H1 (cell line): ENCODE measurements at regions not wholly inside any gene's neighbourhood (a gene's known extent, or its start where the extent isn't known, plus 50 kb on each side); places are given as distances from the start of the nearest gene placed in this dataset.

Experiments used
- CTCF ChIA-PET: fragments of 300-600 bp; sonication (Branson Sonifier 250); formaldehyde crosslinking; loops from one replicate; lab custom pipeline; 2021; ENCODE audit not compliant: partially characterized antibody; lab: Charles Lee
- POLR2A ChIA-PET: fragments of 300-600 bp; sonication (Branson Sonifier 250); formaldehyde crosslinking; loops from one replicate; lab custom pipeline; 2021; ENCODE audit warnings: inconsistent platforms; ENCODE audit not compliant: partially characterized antibody; lab: Charles Lee
- DNase-seq, 2 experiments: peaks; one replicate each; pipeline versions ENCODE4 v3.0.0 to v3.0.0-alpha.2; 2010 to 2022; ENCODE audit warnings: low spot score in 2 of 2, low read depth in 1 of 2, mixed read lengths in 1 of 2
- FAIRE-seq: peaks from 2 replicates; lab custom pipeline; 2011; peaks lifted over from hg19 to GRCh38; lab: Jason Lieb, UNC
- H2AFZ ChIP-seq: 2 replicates; pipeline ENCODE4 v1.8.1; 2012; ENCODE audit warnings: low read length, inconsistent platforms
- H2AK5ac ChIP-seq: 2 replicates; pipeline ENCODE4 v1.6.1; 2013; ENCODE audit warnings: low read depth, low read length
- H2BK120ac ChIP-seq: replicated peaks from 2 replicates; pipeline ENCODE3; 2013; ENCODE audit warnings: low read depth, low read length, inconsistent platforms
- H2BK12ac ChIP-seq: 2 replicates; pipeline ENCODE4 v1.6.1; 2013; ENCODE audit warnings: low read depth, low read length
- H2BK15ac ChIP-seq: 2 replicates; pipeline ENCODE4 v1.6.1; 2013; ENCODE audit warnings: low read length
- H2BK20ac ChIP-seq: 2 replicates; pipeline ENCODE4 v1.6.1; 2013; ENCODE audit warnings: low read length
- H2BK5ac ChIP-seq: 2 replicates; pipeline ENCODE4 v1.6.1; 2013; ENCODE audit warnings: low read depth, low read length
- H3K14ac ChIP-seq: 2 replicates; pipeline ENCODE4 v1.6.1; 2013; ENCODE audit warnings: inconsistent platforms; ENCODE audit not compliant: insufficient read length
- H3K18ac ChIP-seq: 2 replicates; pipeline ENCODE4 v1.6.1; 2013; ENCODE audit warnings: low read length; ENCODE audit errors: extremely low read depth
- H3K23ac ChIP-seq: 2 replicates; pipeline ENCODE4 v1.6.1; 2013; ENCODE audit warnings: inconsistent platforms; ENCODE audit not compliant: insufficient read length
- H3K23me2 ChIP-seq: 2 replicates; pipeline ENCODE4 v1.6.1; 2013; ENCODE audit warnings: low read depth, low read length
- H3K27ac ChIP-seq: 2 replicates; pipeline ENCODE4 v1.6.1; 2011; ENCODE audit warnings: low read depth, low read length, inconsistent platforms
- H3K27me3 ChIP-seq, 4 experiments: replicated peaks in 1 of 4; 1 replicate in 1 of 4; 2 replicates in 3 of 4; pipeline versions ENCODE4 v1.6.1 to v1.8.1; 2011 to 2013; ENCODE audit warnings: low read length in 3 of 4, mild to moderate bottlenecking in 3 of 4, inconsistent platforms in 2 of 4, mixed read lengths in 2 of 4, moderate library complexity in 1 of 4; ENCODE audit not compliant: control insufficient read depth in 3 of 4, insufficient read depth in 3 of 4; ENCODE audit errors: extremely low read depth in 1 of 4
- H3K36me3 ChIP-seq, 4 experiments: 2 replicates each; pipeline versions ENCODE4 v1.6.1 to v1.8.1; 2011 to 2013; ENCODE audit warnings: mild to moderate bottlenecking in 4 of 4, low read length in 3 of 4, moderate library complexity in 2 of 4, control low read depth in 1 of 4, inconsistent platforms in 1 of 4; ENCODE audit not compliant: insufficient read depth in 4 of 4, control insufficient read depth in 2 of 4
- H3K4ac ChIP-seq: replicated peaks from 2 replicates; pipeline ENCODE3; 2013; ENCODE audit warnings: low read length, low read depth, mixed read lengths, inconsistent platforms; ENCODE audit not compliant: insufficient read length
- H3K4me1 ChIP-seq, 4 experiments: replicated peaks in 1 of 4; 1 replicate in 1 of 4; 2 replicates in 3 of 4; pipeline versions ENCODE4 v1.6.1 to v1.8.1; 2011 to 2013; ENCODE audit warnings: low read length in 3 of 4, inconsistent platforms in 2 of 4, mixed read lengths in 1 of 4; ENCODE audit not compliant: insufficient read depth in 4 of 4, control insufficient read depth in 3 of 4
- H3K4me2 ChIP-seq, 2 experiments: 2 replicates each; pipeline versions ENCODE4 v1.6.1 to v1.8.1; 2011 to 2013; ENCODE audit warnings: low read depth in 2 of 2, low read length in 2 of 2, control low read depth in 1 of 2, inconsistent platforms in 1 of 2, mild to moderate bottlenecking in 1 of 2; ENCODE audit not compliant: insufficient read depth in 1 of 2
- H3K4me3 ChIP-seq, 4 experiments: fragments of 200-600, 300-600 bp in 1 of 4; sonication (generic), shearing (Covaris generic), sonication (Bioruptor Twin) in 1 of 4; 2 replicates each; pipeline versions ENCODE4 v1.5.1 to v1.8.1; 2011 to 2016; ENCODE audit warnings: low read length in 4 of 4, low read depth in 3 of 4, control low read depth in 2 of 4, inconsistent platforms in 2 of 4, mild to moderate bottlenecking in 2 of 4, mixed read lengths in 1 of 4, moderate library complexity in 1 of 4; ENCODE audit not compliant: insufficient read depth in 2 of 4; ENCODE audit errors: extremely low read depth in 1 of 4
- H3K56ac ChIP-seq: replicated peaks from 2 replicates; pipeline ENCODE3; 2013; ENCODE audit warnings: low read depth, mild to moderate bottlenecking, mixed read lengths, low read length, inconsistent platforms; ENCODE audit not compliant: insufficient read length
- H3K79me1 ChIP-seq: 2 replicates; pipeline ENCODE4 v1.6.1; 2013; ENCODE audit warnings: low read depth, low read length, control low read depth
- H3K79me2 ChIP-seq, 2 experiments: 2 replicates each; pipeline versions ENCODE4 v1.6.1 to v1.8.1; 2012 to 2013; ENCODE audit warnings: low read length in 2 of 2, mild to moderate bottlenecking in 2 of 2, inconsistent platforms in 1 of 2; ENCODE audit not compliant: insufficient read depth in 2 of 2, control insufficient read depth in 1 of 2
- H3K9ac ChIP-seq, 4 experiments: replicated peaks in 1 of 4; 1 replicate in 1 of 4; 2 replicates in 3 of 4; pipeline versions ENCODE4 v1.6.1 to v1.8.1; 2011 to 2013; ENCODE audit warnings: low read depth in 3 of 4, low read length in 3 of 4, control low read depth in 2 of 4, mild to moderate bottlenecking in 2 of 4, moderate library complexity in 2 of 4, inconsistent platforms in 1 of 4; ENCODE audit errors: extremely low read depth in 1 of 4
- H3K9me3 ChIP-seq, 2 experiments: 2 replicates each; pipeline versions ENCODE4 v1.6.1 to v1.8.1; 2012 to 2013; ENCODE audit warnings: mild to moderate bottlenecking in 2 of 2, moderate library complexity in 2 of 2, control low read depth in 1 of 2, inconsistent platforms in 1 of 2, low read depth in 1 of 2, low read length in 1 of 2, mixed read lengths in 1 of 2; ENCODE audit not compliant: insufficient read depth in 2 of 2
- H4K20me1 ChIP-seq, 2 experiments: replicated peaks in 1 of 2; 2 replicates each; pipeline versions ENCODE3 to v1.8.1; 2011 to 2013; ENCODE audit warnings: inconsistent platforms in 2 of 2, low read length in 2 of 2, mild to moderate bottlenecking in 1 of 2; ENCODE audit not compliant: insufficient read depth in 2 of 2, control insufficient read depth in 1 of 2
- H4K5ac ChIP-seq: 2 replicates; pipeline ENCODE4 v1.6.1; 2013; ENCODE audit warnings: low read length, low read depth, mixed read lengths, inconsistent platforms; ENCODE audit not compliant: insufficient read length
- H4K8ac ChIP-seq: 2 replicates; pipeline ENCODE4 v1.8.0; 2013; ENCODE audit warnings: mild to moderate bottlenecking, moderate library complexity, low read length, inconsistent platforms; ENCODE audit not compliant: insufficient read depth; ENCODE audit errors: extremely low read depth
- H4K91ac ChIP-seq: replicated peaks from 2 replicates; pipeline ENCODE3; 2013; ENCODE audit warnings: low read length, mixed read lengths, inconsistent platforms; ENCODE audit not compliant: insufficient read length
- ATF2 ChIP-seq: IDR thresholded peaks from 2 replicates; pipeline ENCODE4 v1.6.1; 2012; ENCODE audit warnings: low read length, inconsistent platforms
- CHD1 ChIP-seq: IDR thresholded peaks from 2 replicates; pipeline ENCODE4 v1.6.1; 2012; ENCODE audit warnings: low read depth, low read length, improper control_type of control experiment
- GABPA ChIP-seq: IDR thresholded peaks from 2 replicates; pipeline ENCODE4 v1.6.1; 2011; ENCODE audit warnings: mild to moderate bottlenecking, low read length, moderate library complexity, borderline replicate concordance; ENCODE audit not compliant: insufficient read depth
- GTF2F1 ChIP-seq: IDR thresholded peaks from 2 replicates; pipeline ENCODE4 v1.6.1; 2012; ENCODE audit warnings: low read depth, low read length, improper control_type of control experiment, borderline replicate concordance
- HDAC6 ChIP-seq: IDR thresholded peaks from one replicate; pipeline ENCODE4 v1.7.1; 2012; ENCODE audit warnings: low read depth, mild to moderate bottlenecking, inconsistent platforms, low read length, moderate library complexity
- KDM5A ChIP-seq: fragments of 200-600 bp; IDR thresholded peaks from 2 replicates; pipeline ENCODE4 v1.7.1; 2012; ENCODE audit warnings: mild to moderate bottlenecking, low read length, inconsistent platforms, mixed read lengths
- SAP30 ChIP-seq: fragments of 300-600 bp; sonication (generic); IDR thresholded peaks from 2 replicates; pipeline ENCODE4 v1.7.1; 2012; ENCODE audit warnings: low read length, moderate library complexity, mild to moderate bottlenecking, inconsistent platforms; ENCODE audit not compliant: insufficient read depth, insufficient replicate concordance
- SIN3A ChIP-seq, 2 experiments: IDR thresholded peaks in 1 of 2; conservative IDR thresholded peaks in 1 of 2; 2 replicates each; pipeline ENCODE4 v1.6.1; 2011 to 2012; ENCODE audit warnings: low read length in 2 of 2, improper control_type of control experiment in 1 of 2, low read depth in 1 of 2, mild to moderate bottlenecking in 1 of 2
- SUZ12 ChIP-seq: fragments of 200-600 bp; sonication (generic); IDR thresholded peaks from 2 replicates; pipeline ENCODE4 v1.6.1; 2012; ENCODE audit warnings: mild to moderate bottlenecking, inconsistent platforms, low read length, moderate library complexity, mixed read lengths
- USF2 ChIP-seq: IDR thresholded peaks from 2 replicates; pipeline ENCODE4 v1.6.1; 2011; ENCODE audit warnings: low read length, improper control_type of control experiment
- WGBS, 2 experiments: shearing (Covaris generic) in 1 of 2; methylation state at CpG; one replicate each; pipeline versions ENCODE4 v1.1.6 to v1.1.7; 2013 to 2015; ENCODE audit warnings: low lambda C conversion rate in 2 of 2, mixed read lengths in 2 of 2, inconsistent platforms in 1 of 2, low coverage in 1 of 2, missing lambda C conversion rate in 1 of 2; ENCODE audit not compliant: insufficient replicate concordance in 2 of 2, insufficient coverage in 1 of 2, insufficient read length in 1 of 2; ENCODE audit errors: extremely low coverage in 1 of 2, missing lambda C conversion rate in 1 of 2; 5-methylcytosine and 5-hydroxymethylcytosine counted together

- H3K14ac ChIP-seq = no peak overlapping the region
- POLR2A ChIA-PET = no interaction called here
- no peaks in the 10 kb centered on the region for H3K79me2 ChIP-seq
- H4K91ac ChIP-seq = no peak overlapping the region
- CTCF ChIA-PET = interaction anchor here (0.6 to 1.7 kb wide), 4 partner anchors 20 to 1680 kb away, joined by 3 to 5 read pairs (median 4); no protein-coding TSS in a partner anchor
- no peaks in the 10 kb centered on the region for H3K9me3 ChIP-seq
- H3K18ac ChIP-seq = no peak overlapping the region
- H3K36me3 ChIP-seq = no peaks in the 10 kb centered on the region
- H2BK20ac ChIP-seq = no peak overlapping the region
- no peak overlapping the region for H2BK120ac ChIP-seq
- H3K23me2 ChIP-seq = no peaks in the 10 kb centered on the region; the same call in 1 of the 2 replicates
- H4K20me1 ChIP-seq = no peaks in the 10 kb centered on the region
- no peak overlapping the region for H3K23ac ChIP-seq
- WGBS, 2 experiments = 93% methylated on average over 6 of the region's 6 CpGs; no CpG with 5 or more reads in 1 of the 2 experiments
- H2BK5ac ChIP-seq = no peak overlapping the region
- no peak overlapping the region for H3K4me2 ChIP-seq
- FAIRE-seq (no peak), DNase-seq (no peak)
- H3K9ac ChIP-seq = no peak overlapping the region
- no peak overlapping the region for H2BK15ac ChIP-seq
- no peak overlapping the region for H4K5ac ChIP-seq
- H3K4me1 ChIP-seq = peaks cover 0 to 8% (median 0%) of the 10 kb centered on the region in 4 experiments; a peak in 2 of 7 replicates
- H2AFZ ChIP-seq = no peak overlapping the region
- no peak overlapping the region for H4K8ac ChIP-seq
- H2BK12ac ChIP-seq = no peak overlapping the region
- H3K79me1 ChIP-seq = no peaks in the 10 kb centered on the region
- H3K56ac ChIP-seq = no peak overlapping the region
- H2AK5ac ChIP-seq = no peak overlapping the region
- H3K4ac ChIP-seq = no peak overlapping the region
- no peak overlapping the region; the same call in 1 of the 2 replicates for H3K27ac ChIP-seq
- no peaks in the 10 kb centered on the region for H3K27me3 ChIP-seq
- no peak overlapping the region for H3K4me3 ChIP-seq
- TF ChIP-seq SIN3A (conservative IDR thresholded peaks at IDR 0.05 in 1 of 2, IDR thresholded peaks at IDR 0.05 in 1 of 2; ENCODE audit: low read depth in 1 of 2, low read length in 2 of 2) = no peak
- no peak for TF ChIP-seq SAP30
- no peak for TF ChIP-seq GTF2F1
- no peak for TF ChIP-seq GABPA
- TF ChIP-seq KDM5A = no peak
- TF ChIP-seq SUZ12 = no peak
- TF ChIP-seq HDAC6 = no peak
- TF ChIP-seq CHD1 = no peak
- no peak for TF ChIP-seq USF2
- no peak for TF ChIP-seq ATF2
Measured at GRCh38 chr12:68416350-68416749, 84.2 kb upstream of the MDM1 start.
